Fibroblast of upper back skin (primary cell): ENCODE measurements at regions not wholly inside any gene's neighbourhood (a gene's known extent, or its start where the extent isn't known, plus 50 kb on each side); places are given as distances from the start of the nearest gene placed in this dataset.

Source experiments
- DNase-seq: peaks from one replicate; pipeline ENCODE4 v3.0.0-alpha.2; 2013

DNA sequence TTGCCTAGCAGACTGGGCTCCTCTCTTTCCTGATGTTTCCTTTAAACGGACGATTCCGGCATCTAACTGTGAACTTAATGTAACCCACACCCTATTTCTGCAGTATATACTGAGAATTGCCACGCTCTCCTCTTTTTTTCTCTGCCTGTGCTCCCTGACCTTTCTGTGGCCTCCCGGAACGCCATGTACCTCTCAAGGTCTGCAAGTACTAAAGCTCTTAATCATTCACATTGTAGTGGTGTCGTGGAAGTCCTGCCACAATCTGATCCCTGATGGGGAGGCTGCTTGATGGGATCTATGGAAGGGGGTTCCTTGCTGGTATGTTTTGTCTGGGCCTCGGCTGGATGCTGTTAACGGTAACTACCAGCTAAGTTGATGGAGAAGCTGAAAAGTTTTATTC lies 302.9 kb upstream of the EPHA5 start:
- no peak for DNase-seq

DNA sequence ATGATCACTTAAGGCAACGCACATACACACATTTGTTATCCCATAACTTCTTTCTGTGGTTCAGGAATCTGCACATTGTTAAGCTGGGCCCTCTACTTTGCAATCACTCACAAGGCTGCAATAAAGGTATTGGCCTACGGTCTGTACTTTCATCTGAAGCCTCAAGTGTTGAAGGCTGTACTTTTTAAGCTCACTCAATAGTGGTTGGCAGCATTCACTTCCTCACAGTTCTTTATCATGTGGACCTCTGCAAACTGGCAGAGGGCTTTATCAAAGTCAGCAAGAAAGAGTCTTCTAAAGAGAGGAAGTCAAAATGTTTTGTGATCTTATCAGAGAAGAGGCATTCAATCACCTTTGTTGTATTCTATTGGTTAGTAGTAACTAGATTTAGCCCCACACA lies 301.4 kb upstream of the EPHA5 start:
- no peak for DNase-seq

DNA sequence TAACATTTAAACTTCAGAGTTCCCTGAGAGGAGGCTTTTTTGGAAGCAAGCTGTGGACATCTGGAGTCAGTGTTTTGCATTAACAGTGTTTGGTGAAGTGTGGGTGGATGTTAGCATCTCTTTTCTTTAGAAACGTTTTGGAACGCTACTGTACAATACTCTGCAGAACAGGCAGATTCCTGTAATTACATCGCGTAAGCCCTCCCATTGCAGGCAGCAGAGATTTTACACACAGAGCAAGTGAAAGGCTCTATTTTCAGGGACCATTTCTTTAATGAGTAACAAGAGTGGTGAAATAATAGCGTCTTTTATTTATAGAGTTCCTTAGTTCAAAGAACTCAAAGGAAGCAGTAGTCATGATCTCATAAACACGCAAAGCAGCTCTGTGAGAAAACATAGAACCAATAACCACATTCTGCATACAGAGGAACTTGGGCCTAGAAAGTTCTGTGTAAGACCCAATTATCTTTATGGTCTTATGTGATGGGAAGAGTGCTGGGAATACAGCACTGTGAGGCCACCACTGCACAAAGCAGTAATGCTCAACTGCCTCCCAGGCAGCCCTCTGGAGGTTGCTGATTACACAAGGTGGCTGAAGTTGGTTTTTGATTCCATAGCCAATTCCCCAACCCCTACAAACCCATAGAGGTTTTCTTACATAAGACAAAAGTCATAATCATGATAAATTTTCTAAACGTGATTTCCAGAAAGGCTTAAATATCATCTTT lies 298.7 kb upstream of the EPHA5 start:
- DNase-seq: no peak

DNA sequence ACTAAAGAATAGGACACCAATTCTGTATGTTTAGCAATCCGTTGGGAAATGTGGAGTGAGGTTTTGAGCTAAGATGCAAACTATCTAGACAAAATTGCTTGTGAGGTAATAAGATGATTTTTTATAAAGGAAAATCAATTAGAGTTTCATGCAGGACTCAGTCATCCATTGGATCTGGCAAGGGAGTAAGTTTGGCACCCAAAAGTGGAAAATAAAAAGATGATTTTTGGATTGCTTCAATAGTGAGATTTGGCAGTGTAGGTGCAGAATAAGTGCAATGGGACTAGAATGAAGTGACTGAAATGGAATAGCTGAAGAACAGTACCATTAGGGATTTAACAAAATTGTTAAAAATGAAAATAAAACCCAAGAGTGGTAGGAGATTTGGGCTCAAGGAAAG lies 290.5 kb upstream of the EPHA5 start:
- no peak for DNase-seq

DNA sequence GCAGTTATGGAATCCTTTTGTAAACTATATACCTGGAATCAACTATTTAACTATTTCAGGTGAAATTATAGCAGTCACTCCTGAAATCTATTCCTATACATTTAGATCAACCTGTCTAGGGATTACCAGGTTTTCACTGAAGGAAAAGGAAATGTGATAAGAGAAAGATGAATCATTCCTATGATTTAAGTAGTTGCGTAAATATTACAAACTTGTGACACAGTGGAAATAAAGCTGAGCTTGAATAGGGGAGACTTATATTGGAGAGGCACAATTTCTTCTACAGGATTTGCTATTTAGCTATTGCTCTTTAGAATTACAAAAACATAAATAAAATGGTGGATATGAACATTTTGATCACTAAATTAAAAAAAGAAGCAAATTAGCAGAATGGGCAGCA lies 284.1 kb upstream of the EPHA5 start:
- no peak for DNase-seq

DNA sequence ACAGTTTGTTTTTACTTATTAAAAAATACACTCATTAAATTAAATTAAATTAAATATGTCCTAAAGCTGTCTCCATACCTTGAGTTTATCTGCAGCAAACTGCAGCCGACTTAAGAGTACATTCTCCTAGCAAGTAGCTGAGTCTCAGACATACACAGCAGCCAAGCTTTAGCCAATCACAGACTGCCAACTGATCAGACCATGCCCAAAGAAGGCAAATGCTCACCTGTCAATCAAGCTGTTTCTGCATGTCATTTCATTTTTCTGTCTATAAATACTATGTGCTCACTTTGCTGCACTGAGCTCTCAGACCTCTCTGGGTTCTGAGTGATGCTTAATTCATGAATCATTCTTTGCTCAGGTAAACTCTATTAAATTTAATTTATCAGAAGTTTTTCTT lies 280.9 kb upstream of the EPHA5 start:
- DNase-seq: no peak

DNA sequence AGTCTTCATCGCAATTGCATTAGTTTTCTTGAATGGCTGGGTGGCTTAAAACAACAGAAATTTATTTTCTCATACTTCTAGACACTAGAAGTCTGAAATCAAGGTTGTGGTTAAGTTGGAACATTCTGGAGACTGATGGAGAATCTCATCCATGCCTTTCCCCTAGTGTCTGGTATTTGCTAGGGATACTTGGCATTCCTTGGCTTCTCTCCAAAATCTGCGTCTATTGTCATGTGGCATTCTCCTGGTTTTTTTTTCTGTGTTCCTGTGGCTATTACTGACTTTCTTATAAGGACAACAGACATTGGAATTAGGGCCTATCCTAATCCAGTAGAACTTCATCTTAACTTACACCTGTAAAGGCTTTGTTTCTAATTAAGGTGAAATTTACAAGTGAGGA lies 272.8 kb upstream of the EPHA5 start:
- DNase-seq: peak; percentile 64

DNA sequence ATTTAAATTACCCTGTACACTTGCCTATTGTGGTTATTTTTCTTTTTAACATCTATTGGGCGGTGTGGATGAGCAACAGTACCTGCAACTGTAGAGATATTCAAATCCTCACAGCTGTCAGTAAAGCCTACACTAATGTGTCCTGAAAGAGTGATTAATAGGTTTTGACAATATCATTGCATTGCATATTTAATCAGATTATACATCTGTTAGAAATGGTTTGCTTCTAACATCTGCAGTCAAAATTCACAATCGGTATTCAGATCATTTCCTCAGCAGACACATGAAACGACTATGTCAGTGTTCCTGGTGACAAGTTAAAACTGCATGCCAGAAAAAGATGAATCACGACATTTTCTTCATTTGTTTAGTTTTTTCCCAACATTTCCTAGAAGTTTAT lies 254.6 kb upstream of the EPHA5 start:
- no peak for DNase-seq

DNA sequence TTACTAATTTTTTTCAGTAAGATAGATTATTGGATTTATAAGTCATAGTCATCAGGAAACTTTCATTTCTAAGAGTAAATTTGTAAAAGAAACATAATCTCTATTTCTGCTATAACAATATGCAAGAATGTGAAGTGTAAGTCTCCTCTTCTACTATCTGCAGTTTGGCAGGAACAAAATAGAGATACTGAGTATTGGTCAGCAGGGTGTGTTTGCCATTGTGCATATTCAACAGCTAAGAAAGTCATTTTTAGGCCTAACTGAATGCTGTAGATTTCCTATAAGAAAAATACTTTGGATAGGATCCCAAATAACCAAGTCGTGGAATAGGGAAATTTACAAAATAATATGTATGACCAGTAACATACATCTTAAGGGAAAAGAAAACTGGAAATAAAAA lies 253.3 kb upstream of the EPHA5 start:
- DNase-seq: no peak

DNA sequence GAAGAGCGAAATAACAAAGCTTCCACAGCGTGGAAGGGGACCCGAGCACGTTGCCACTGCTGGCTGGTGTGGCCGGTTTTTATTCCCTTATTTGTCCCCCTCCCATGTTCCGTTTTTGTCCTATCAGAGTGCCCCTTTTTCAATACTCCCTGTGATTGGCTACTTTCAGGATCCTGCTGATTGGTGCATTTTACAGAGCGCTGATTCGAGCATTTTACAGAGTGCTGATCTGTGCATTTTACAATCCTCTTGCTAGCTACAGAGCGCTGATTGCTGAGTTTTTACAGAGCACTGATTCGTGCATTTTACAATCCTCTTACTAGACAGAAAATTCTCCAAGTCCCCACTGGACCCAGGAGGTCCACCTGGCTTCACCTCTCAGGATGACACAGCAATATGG lies 250.9 kb upstream of the EPHA5 start:
- DNase-seq: no peak

DNA sequence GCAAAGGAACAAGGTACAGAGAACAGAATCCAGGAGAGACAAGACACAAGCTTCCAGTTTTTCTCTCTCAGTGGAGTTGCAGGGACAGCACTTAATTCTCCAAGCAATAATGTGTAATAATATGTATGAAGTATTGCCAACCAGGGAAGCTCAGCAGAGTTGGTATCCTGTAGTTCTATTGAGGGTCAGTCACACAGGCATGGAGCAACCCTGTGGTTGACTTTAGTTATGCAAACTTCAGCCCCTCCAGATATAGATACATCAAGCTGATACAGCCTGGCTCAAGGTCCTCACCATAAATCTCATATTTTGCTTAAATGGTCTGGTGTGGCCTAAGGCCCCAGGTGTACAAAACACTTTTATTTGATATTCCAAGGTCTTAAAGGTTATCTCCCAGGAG lies 248.6 kb upstream of the EPHA5 start:
- DNase-seq: no peak

DNA sequence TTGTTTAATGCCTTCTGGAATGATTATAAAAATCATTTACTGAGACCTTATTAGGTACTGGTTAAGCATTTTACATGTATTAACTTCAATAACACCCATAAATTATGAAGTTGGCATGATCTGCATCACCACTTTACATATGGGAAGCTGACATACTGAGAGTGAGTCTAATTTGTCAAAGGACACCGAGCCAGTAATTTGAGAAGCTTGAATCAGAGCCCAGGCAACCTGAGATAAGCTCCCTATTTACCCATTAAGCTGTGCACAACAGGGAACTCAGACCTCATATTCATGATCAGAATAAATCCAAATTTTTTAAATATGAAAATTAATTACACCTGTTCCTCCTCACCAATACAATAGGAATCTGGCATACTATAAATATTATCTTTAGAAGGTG lies 247.9 kb upstream of the EPHA5 start:
- no peak for DNase-seq

DNA sequence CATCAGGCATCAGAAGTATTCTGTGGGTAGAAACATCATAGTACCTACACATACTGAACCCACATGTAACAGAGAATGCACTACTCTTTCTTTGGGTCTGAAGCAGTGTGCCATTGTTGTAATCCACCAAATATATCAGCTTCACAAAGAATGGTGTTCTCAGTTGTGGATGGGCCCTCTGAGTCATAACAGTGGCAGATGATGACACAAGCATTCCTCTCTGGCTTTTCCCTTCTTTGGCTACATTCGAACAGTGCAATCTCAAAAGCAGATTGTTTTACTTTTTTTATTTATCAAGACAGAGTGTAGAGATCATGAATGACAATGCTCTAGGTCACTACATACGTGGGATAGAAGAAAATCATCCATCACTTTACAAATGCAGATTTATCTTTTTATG lies 247.2 kb upstream of the EPHA5 start:
- DNase-seq: peak; percentile 51

DNA sequence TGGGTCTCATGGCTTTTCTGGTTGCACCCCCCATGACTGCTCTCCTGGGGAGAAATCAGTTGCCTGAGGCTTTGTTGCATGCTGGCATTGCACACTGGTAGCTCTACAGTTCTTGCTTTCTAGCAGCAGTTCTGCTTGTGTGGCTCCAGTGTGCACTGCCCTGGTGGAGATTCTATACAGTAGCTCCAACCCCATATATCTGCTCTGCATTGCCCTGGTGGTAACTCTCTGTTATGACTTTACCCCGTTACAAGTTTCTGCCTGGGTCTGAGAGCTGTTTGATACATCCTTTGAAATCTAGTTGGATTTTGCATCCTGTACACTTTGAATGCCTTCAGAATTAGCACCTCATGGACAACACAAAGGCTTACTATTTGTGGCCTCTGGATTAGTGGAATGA lies 241.4 kb upstream of the EPHA5 start:
- DNase-seq: no peak

DNA sequence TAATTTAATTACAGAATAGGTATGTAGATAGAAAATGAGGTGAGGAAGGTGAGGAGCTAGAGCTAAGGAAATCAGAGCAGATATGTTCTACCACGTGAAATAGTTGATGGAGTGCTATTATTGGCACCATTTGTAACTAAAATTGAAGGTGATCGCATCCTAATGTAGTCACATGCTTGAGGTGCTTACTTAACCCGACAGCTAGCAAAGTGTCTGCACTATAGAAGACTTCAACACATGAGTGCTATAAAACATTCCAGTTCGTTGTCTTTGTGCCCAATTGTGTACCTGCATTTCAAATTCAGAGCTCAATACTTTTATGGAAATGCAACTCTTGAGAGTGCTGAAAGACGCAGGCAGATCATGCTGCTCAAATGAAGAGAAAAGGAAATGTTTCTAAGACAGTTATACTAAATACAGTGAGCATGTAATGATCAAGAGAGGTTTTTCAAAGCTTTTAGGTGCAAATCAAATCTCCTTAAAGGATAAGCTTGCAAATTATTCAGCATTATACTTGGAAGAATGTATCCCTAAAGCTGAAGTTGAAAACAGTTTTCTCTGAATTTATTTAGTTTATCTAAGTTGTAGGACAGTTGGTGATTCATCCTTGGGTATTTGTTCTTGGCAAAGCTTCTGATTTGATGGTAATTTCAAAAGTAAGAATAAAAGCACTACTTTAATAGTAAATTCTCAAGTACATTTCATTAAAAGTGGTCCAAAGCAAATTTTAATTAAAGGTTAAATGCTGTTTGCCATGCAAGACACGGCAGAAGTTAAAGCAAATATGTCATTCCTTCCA lies 223.9 kb upstream of the EPHA5 start:
- DNase-seq: peak; percentile 3

DNA sequence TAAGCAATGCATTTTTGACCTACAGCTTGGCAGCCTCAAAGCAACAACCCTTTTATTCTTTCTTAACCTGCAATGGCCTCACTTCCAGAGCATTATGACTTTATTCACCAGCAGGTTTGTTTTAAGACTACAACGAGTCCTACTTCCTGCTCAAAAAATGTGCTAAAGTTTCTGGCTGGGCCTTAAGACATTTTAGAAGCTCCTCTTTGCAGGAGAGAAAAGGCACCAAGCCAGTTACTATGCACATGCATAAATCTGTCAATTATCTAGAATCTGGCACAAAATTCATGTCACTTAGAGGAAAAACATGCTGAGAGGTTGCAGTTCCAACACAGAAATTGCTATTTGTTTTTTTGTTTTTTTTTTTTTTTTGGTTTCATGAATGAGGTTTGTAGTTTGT lies 223.0 kb upstream of the EPHA5 start:
- peak; percentile 0 for DNase-seq

DNA sequence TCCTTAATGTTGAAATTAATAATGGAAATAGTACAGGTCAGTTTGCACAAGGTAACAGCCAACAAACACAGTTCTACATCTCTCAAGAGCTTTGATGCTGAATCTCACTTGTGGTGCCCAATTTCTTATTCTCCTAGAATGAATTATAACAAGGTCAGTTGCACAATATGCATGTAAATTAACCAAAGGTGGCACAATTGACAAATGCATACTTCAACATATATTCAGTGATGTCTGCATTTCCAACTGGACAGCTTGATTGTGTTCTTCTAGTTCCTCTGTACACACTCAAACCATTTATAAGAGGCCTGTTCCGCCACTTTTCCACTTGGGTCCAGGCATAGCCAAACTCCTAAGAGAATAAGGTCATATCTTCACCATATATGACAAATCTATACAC lies 210.3 kb upstream of the EPHA5 start:
- DNase-seq: peak; percentile 3

DNA sequence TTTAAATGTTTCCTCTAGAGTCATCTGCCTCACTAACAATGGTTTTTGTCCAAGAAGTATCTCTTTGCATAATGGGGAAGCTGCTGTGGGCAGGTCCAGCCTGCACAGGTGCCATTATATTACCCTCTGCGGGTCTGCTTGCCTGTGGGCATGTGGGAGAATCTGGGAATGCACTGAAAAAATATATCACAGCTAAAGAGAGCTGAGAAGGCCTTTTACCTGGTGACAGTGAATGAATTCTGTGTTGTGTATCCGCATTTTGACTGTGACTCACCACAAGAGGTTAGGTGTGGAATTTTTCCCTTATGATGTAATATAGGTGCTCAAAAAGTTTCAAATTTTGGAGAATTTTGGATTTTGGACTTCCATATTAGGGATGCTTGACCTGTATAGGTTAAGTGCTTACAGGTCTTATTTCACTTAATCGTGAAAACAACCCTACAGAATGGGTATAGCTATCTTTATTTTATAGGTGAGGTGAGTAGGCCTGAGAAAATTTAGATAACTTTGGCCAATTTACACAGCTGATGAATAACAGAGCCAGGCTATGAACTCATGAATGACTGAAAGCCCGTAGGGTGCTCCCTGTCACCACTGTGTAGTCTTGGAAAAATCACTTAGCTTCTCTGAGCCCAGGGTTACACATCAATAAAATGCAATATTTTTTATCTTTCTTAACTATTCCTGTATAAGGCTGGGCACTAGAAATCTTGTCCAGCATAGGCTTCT lies 198.0 kb upstream of the EPHA5 start:
- DNase-seq: no peak

DNA sequence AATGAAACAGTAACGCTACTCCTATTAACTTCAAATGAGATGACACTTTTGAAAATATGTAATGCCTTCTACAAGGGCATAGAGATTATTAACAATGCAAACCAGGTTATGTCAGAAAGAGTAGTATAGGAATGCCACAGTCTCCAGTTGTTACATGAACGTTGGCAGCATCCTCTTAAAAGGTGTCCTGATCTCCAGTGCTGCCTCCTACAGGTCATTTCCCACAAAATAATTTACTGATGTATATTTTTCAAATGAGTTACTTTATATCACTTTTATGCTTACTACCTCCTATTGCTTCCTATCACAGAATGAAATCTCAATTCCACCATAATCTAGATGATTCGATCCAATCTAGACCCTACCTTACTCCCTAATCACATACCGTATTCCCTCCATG lies 195.2 kb upstream of the EPHA5 start:
- DNase-seq: peak; percentile 5

DNA sequence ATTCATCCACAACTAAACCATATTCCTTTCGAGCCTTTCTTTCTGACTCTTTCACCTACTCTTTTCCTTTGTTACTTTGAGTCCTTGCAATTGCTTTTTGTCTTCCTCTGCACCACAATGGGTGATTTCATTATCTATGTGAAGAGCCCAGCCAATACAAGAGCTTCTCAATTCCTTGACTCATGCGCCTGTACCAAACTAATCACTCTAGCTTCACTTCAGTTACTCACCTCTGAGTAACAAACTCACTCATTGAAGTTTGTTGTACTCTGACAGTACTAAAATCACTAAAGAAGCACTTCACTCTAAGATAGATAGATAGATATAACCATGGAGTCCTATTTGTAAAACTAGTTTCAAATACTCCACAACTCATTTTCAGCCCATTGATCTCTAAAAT lies 191.7 kb upstream of the EPHA5 start:
- DNase-seq: no peak

DNA sequence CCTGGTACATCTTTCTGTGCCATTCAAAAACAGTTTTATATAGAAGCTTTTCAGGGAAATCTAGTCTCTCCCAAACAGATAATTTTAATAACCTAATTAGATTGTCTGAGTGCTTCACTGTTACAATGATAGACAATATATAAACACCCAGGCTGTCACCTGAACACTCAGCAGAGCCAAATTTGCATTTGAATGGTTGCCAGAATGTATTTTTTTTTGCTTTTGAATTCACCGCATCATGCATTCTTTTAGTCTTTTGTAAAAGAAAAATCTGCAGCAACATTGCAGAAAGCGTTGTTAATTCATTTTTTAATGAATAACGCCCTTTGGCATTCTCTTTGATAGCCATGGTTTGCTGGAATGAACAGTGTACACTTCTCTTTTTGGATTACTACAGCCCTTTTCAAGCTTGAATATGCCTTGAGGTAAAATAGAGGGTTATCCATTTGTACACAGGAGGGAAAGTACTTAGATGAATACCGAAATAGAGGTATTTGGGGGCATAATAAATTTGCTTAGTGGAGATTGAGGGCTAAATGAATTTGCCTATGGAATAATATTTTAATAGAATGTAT lies 175.0 kb upstream of the EPHA5 start:
- DNase-seq: no peak

DNA sequence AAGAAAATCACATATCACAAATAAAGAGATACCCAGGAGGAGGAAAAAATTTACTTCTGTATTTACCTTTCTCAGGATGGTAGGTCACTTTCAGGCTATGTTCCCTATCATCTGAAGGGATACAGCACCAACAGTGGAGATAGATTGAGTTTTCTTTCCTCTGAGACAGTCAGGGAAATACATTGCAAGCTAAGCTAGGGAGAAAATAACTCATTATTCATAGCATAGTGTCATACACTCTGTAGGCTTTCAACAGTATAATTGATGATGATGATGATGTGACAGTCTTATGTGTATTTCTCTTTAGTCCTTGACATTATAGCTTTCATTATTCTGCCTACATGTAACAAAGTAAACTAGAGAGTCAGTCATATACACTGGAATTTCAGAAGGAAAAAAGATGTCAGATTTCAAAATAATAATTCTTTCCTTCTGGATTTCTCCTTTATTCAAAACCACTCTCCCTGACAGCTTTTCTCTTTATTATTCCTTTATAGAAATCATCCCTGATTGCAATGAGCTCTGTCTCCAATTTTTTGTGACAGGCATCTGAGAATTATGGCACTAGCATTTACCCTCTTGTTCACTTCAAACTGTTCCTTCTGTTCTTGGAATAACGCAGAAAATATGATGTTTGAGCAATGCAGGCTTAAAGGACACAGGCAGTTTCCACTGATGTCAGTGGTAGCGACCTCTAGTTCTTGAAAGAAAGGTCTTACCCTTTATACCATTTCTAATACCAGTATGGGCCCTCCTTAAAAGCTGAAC lies 169.1 kb upstream of the EPHA5 start:
- DNase-seq: no peak

DNA sequence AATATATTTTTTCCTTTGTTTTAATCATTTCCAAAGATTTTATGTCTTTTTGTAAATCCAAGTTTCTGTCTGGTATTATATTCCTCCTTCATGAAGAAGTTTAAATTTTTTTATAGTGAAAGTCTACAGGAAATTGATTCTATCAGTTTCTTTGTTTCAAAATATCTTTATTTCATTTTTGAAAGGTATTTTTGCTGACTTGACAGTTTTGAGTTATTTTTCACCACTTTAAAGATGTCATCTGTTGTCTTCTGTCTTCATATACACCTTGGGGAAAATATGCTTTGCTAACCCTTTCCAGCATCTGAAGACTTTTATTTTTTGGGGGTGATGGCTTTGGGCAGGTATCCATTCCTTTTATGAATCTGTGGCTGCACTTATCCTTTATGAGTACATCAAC lies 164.4 kb upstream of the EPHA5 start:
- DNase-seq: no peak
